ENCODE measurements at regions not wholly inside any gene's neighbourhood (a gene's known extent, or its start where the extent isn't known, plus 50 kb on each side); places are given as distances from the start of the nearest gene placed in this dataset.

GRCh38 chr5:74953554-74953936, 87.4 kb upstream of the FAM169A start:
- TF ChIP-seq CTCF (IDR thresholded peaks at IDR 0.05) = no peak
- TF ChIP-seq POLR2AphosphoS5 (IDR thresholded peaks at IDR 0.05) = no peak
- no peak for TF ChIP-seq EP300 (IDR thresholded peaks at IDR 0.05)
- TF ChIP-seq POLR2A (IDR thresholded peaks at IDR 0.05; ENCODE audit: low read depth) = no peak
- intact Hi-C loops (cut with DNase I) = loop anchor here (5.0 kb wide), 1 partner anchor 99 kb away; the partner anchor contains the start of gene GCNT4
- Histone ChIP-seq H3K27me3 (no peaks in the 10 kb centered on the region), H3K36me3 (no peaks in the 10 kb centered on the region), H3K9me3 (no peaks in the 10 kb centered on the region), H3K27ac (replicated peaks in 1 of 4) (no peak overlapping the region), H3K4me1 (peaks cover 0 to 9% (median 8%) of the 10 kb centered on the region in 4 donors), H3K4me3 (no peak overlapping the region)
- no peak for DNase-seq (ENCODE audit: extremely low spot score)
- 94% methylated on average over 5 of the region's 5 CpGs for WGBS

- intact Hi-C loops (cut with DNase I) = loop anchor here (5.0 kb wide), 1 partner anchor 100 kb away; the partner anchor contains the start of gene GCNT4
- H3K9me3 ChIP-seq = no peaks in the 10 kb centered on the region
- peaks cover 0 to 15% (median 13%) of the 10 kb centered on the region in 4 donors for H3K4me1 ChIP-seq
- DNase-seq (ENCODE audit: extremely low spot score) = no peak
- 61% methylated on average over 4 of the region's 4 CpGs for WGBS
- H3K4me3 ChIP-seq = no peak overlapping the region
- no peak overlapping the region for H3K27ac ChIP-seq (replicated peaks in 1 of 4)
- no peaks in the 10 kb centered on the region for H3K36me3 ChIP-seq
- TF ChIP-seq POLR2AphosphoS5 (IDR thresholded peaks at IDR 0.05) (no peak), CTCF (IDR thresholded peaks at IDR 0.05) (no peak), EP300 (IDR thresholded peaks at IDR 0.05) (no peak), POLR2A (IDR thresholded peaks at IDR 0.05; ENCODE audit: low read depth) (no peak)
- H3K27me3 ChIP-seq = no peaks in the 10 kb centered on the region
Measured at GRCh38 chr5:74952406-74952805, 86.2 kb upstream of the FAM169A start.

GRCh38 chr5:74951865-74952264, 85.7 kb upstream of the FAM169A start:
- no peak overlapping the region for H3K27ac ChIP-seq (replicated peaks in 1 of 4)
- peaks cover 0 to 15% (median 13%) of the 10 kb centered on the region in 4 donors for H3K4me1 ChIP-seq
- H3K36me3 ChIP-seq = no peaks in the 10 kb centered on the region
- DNase-seq (ENCODE audit: extremely low spot score) = no peak
- intact Hi-C loops (cut with DNase I) = loop anchor here (5.0 kb wide), 1 partner anchor 100 kb away; the partner anchor contains the start of gene GCNT4
- no peak for TF ChIP-seq POLR2AphosphoS5 (IDR thresholded peaks at IDR 0.05)
- no peak for TF ChIP-seq EP300 (IDR thresholded peaks at IDR 0.05)
- TF ChIP-seq POLR2A (IDR thresholded peaks at IDR 0.05; ENCODE audit: low read depth) = no peak
- no peak for TF ChIP-seq CTCF (IDR thresholded peaks at IDR 0.05)
- no peak overlapping the region for H3K4me3 ChIP-seq
- no peaks in the 10 kb centered on the region for H3K27me3 ChIP-seq
- H3K9me3 ChIP-seq = no peaks in the 10 kb centered on the region

- no peak overlapping the region for H3K4me3 ChIP-seq
- WGBS = 80% methylated on average over 1 of the region's 1 CpG
- H3K27me3 ChIP-seq = no peaks in the 10 kb centered on the region
- DNase-seq (ENCODE audit: extremely low spot score) = no peak
- no peaks in the 10 kb centered on the region for H3K9me3 ChIP-seq
- H3K27ac ChIP-seq (replicated peaks in 1 of 4) = no peak overlapping the region
- no peak for TF ChIP-seq POLR2AphosphoS5 (IDR thresholded peaks at IDR 0.05)
- no peak for TF ChIP-seq EP300 (IDR thresholded peaks at IDR 0.05)
- TF ChIP-seq CTCF (IDR thresholded peaks at IDR 0.05) = no peak
- no peak for TF ChIP-seq POLR2A (IDR thresholded peaks at IDR 0.05; ENCODE audit: low read depth)
- intact Hi-C loops (cut with DNase I) = loop anchor here (5.0 kb wide), 1 partner anchor 101 kb away; the partner anchor contains the start of gene GCNT4
- H3K4me1 ChIP-seq = peaks cover 0 to 15% (median 13%) of the 10 kb centered on the region in 4 donors
- H3K36me3 ChIP-seq = no peaks in the 10 kb centered on the region
Measured at GRCh38 chr5:74950836-74951515, 84.8 kb upstream of the FAM169A start.

All from esophagus muscularis mucosa (tissue), 4 donors.